GM12865 (cell line): ENCODE measurements at regions not wholly inside any gene's neighbourhood (a gene's known extent, or its start where the extent isn't known, plus 50 kb on each side); places are given as distances from the start of the nearest gene placed in this dataset.

Source experiments
- DNase-seq: peaks from one replicate; pipeline ENCODE4 v3.0.0; 2010; ENCODE audit warnings: low read depth
- H3K4me3 ChIP-seq: 2 replicates; pipeline ENCODE4 v1.5.1; 2011; ENCODE audit warnings: mild to moderate bottlenecking, low read depth, low read length, control low read depth
- CTCF ChIP-seq: IDR thresholded peaks from 2 replicates; pipeline ENCODE4 v1.5.1; 2011; ENCODE audit warnings: low read length, control low read depth, low read depth, inconsistent platforms; ENCODE audit not compliant: insufficient read depth; ENCODE audit errors: missing control alignments

GRCh38 chr15:52866698-52867097 lies 76.6 kb upstream of the ONECUT1 start:
- no peak overlapping the region for H3K4me3 ChIP-seq
- no peak for DNase-seq
- TF ChIP-seq CTCF, result no peak

DNA sequence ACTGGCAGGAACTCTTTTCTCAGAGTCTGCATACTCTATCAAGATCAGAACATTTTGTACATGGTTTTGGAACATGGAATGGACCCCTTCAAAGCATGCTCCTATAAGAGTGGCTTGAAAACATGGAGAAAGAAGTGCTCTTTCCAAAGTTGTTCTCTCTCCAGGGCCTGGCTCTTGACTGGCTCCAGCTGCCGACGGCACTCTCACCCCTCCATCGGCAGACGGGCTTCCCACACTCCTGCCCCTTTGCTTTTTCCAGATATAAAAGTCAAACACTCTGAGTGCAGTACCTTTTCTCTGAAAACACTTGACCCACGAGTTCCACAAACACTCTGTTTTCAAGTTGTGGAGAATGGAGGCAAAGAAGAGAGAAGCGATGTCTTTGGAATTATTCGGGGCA lies 72.5 kb upstream of the ONECUT1 start:
- no peak for DNase-seq
- no peak overlapping the region for H3K4me3 ChIP-seq
- TF ChIP-seq CTCF, result no peak

- no peak for TF ChIP-seq CTCF
- DNase-seq, result no peak
Observed at GRCh38 chr15:52858782-52859176, 68.6 kb upstream of the ONECUT1 start.

GRCh38 chr15:52857937-52858781 lies 68.0 kb upstream of the ONECUT1 start:
- no peak for TF ChIP-seq CTCF
- DNase-seq, result no peak
- no peak overlapping the region for H3K4me3 ChIP-seq

More at GRCh38 chr15:52858782-52859176, 68.6 kb upstream of the ONECUT1 start:
- H3K4me3 ChIP-seq, result no peak overlapping the region

DNA sequence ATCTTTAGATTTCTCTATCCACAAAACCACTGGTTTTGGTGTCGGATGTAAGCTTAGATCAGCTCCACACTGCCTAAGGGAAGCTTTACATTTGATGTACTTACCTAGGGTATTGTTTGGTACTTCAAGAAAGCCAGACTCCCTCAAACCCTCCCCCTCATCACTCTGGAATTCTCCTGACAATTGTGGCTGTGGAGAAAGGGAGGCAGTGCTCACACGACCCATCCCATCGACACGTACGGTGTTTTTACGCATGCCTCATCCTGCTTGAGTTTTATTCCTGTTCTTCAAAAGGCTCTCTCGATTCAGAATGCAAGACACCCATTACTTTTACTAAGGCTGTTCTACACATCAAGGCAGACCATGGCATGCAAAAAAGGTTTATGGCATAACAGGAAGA lies 67.3 kb upstream of the ONECUT1 start:
- DNase-seq, result no peak
- TF ChIP-seq CTCF, result no peak
- H3K4me3 ChIP-seq, result no peak overlapping the region

DNA sequence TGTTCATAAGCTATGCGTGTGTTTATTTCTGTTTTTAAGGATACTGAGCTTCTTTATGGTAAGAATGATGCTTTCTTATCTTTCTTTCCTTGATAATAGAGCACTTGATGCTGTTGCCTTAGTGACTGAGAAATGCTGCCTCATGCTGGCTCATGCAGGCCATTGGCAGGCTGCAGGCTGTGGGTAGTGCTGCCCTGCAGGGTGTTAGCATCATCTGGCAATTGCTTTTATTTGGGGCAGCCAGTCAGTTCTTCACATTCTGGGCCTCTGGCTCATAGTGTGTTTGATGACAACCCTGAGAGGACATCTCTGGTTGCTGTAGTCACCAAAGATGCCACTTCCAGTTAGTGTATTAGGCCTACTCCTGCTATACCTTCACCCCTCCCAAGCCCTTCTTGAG lies 66.2 kb upstream of the ONECUT1 start:
- no peak overlapping the region for H3K4me3 ChIP-seq
- no peak for DNase-seq
- TF ChIP-seq CTCF, result no peak

DNA sequence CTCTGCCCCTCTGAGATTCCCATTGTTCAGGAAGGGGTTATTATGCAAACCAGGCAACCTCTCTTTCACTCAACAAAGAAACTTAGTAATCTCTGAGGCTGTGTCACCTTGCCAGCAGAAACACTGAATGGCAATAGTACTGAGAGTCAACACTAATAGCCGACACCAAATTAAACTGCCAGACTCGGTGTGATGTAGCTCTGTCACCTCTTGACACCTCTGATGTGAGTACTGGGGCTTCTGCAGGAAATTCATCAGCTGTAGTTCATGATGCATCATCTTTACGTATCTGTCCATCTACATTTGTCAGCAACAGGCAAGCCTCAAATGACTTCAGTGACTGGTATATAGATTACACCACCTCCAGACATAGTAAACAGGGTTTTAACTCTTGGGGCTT lies 65.0 kb upstream of the ONECUT1 start:
- H3K4me3 ChIP-seq, result no peak overlapping the region
- TF ChIP-seq CTCF, result no peak
- no peak for DNase-seq
